ENCODE measurements at regions not wholly inside any gene's neighbourhood (a gene's known extent, or its start where the extent isn't known, plus 50 kb on each side); places are given as distances from the start of the nearest gene placed in this dataset.
"Not testable (repeated sequence)": the region's sequence is repeated elsewhere in the genome, so short reads cannot be mapped to it uniquely, and the experiment has no call there.

DNA sequence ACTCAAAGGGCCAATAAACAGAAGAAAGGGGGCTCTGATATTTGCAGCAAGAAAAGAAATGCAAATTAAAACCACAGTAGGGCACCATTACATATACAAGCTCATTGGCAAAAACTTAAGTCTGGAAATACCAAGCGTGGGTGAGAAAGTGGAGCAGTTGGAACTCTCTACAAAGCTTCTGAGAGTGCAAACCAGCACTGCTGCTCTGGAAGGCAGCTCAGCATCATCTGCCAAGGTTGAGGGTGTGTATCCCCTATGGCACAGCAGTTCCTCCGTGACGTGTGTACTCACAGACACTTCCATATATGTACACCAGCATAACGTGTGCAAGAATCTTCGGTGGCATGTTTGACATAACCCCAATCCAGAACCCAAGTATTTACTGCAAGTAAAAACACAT lies 271.0 kb upstream of the ATP10A start:
- no peaks in the 10 kb centered on the region for H3K9me3 Mint-ChIP-seq (ENCODE audit: low read depth)
- no peaks in the 10 kb centered on the region for H3K36me3 Mint-ChIP-seq
- H3K27me3 Mint-ChIP-seq: peaks cover 10% of the 10 kb centered on the region
- no peak overlapping the region for H3K4me3 Mint-ChIP-seq
- no peaks in the 10 kb centered on the region for H3K4me1 Mint-ChIP-seq
- DNase-seq: no peak
- CTCF ChIA-PET: no interaction called here
- no peak for ATAC-seq
- no peak overlapping the region for H3K27ac Mint-ChIP-seq

DNA sequence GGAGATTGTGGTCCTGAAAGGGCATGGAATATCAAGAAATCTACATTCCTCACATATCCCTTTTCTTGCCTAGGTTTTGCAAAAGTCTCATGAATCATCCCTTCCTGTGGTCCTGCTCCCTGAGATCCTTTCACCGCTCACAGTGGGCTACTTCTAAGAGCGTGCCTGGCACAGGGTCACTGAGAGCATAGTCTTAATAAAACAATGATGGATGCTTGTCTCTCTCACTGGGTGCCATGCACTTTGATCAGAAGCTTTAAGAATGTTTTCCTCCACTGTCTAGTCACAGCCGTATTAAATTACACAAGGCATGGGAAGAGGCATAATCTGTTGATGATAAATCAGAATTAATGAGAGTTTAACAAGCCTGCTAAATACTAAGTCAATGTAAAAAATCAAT lies 269.7 kb upstream of the ATP10A start:
- Mint-ChIP-seq H3K4me3 (no peak overlapping the region), H3K4me1 (no peaks in the 10 kb centered on the region), H3K36me3 (no peaks in the 10 kb centered on the region), H3K27ac (no peak overlapping the region), H3K9me3 (ENCODE audit: low read depth) (no peaks in the 10 kb centered on the region), H3K27me3 (peaks cover 10% of the 10 kb centered on the region)
- ATAC-seq: no peak
- CTCF ChIA-PET: no interaction called here
- DNase-seq: no peak

DNA sequence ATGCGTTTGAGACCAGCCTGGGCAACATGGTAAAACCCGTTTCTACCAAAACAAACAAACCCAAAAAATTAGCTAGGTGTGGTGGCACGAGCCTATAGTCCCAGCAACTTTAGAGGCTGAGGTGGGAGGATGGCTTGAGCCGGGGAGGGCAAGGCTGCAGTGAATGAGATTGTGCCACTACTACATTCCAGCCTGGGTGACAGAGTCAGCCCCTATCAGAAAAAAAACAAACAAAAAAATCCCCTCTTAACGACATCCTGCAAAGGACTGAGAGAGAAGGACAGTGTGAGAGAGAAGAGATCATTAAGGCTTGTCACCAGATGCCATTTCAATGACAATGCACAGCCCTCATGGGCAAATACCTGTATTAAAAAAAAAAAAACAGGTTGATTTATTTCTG lies 266.7 kb upstream of the ATP10A start:
- H3K4me1 Mint-ChIP-seq: no peaks in the 10 kb centered on the region
- no peak overlapping the region for H3K4me3 Mint-ChIP-seq
- H3K9me3 Mint-ChIP-seq (ENCODE audit: low read depth): no peaks in the 10 kb centered on the region
- H3K27me3 Mint-ChIP-seq: peaks cover 8% of the 10 kb centered on the region
- CTCF ChIA-PET: no interaction called here
- ATAC-seq (no peak), DNase-seq (no peak)
- H3K27ac Mint-ChIP-seq: no peak overlapping the region
- no peaks in the 10 kb centered on the region for H3K36me3 Mint-ChIP-seq

DNA sequence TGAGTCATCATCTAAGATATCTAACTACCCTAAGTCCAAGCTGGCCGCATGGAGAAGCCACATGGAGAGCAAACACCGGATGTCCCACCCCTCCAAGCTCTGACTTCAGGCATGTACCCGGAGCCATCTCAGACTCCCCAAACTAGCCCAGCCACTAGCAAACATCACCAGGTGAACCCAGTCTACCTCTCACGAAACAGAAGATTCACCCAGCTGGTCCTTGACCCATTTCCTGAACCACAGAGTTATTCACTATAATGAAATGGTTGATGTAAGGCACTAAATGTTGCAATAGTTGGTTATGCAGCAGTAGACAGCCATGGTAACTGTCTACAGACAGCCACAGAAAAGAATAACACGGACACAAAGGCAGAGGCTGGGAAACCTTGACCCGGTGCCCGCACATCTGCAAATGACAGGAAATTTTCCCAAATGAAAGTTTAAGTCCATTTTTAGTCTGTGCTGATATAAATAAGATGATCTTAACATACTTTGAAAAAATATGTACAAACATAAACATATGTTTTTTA lies 265.5 kb upstream of the ATP10A start:
- H3K27me3 Mint-ChIP-seq: peaks cover 8% of the 10 kb centered on the region
- no peak for ATAC-seq
- no peak overlapping the region for H3K27ac Mint-ChIP-seq
- no peaks in the 10 kb centered on the region for H3K4me1 Mint-ChIP-seq
- H3K4me3 Mint-ChIP-seq: no peak overlapping the region
- no peaks in the 10 kb centered on the region for H3K9me3 Mint-ChIP-seq (ENCODE audit: low read depth)
- no peaks in the 10 kb centered on the region for H3K36me3 Mint-ChIP-seq
- DNase-seq: no peak
- CTCF ChIA-PET: no interaction called here

DNA sequence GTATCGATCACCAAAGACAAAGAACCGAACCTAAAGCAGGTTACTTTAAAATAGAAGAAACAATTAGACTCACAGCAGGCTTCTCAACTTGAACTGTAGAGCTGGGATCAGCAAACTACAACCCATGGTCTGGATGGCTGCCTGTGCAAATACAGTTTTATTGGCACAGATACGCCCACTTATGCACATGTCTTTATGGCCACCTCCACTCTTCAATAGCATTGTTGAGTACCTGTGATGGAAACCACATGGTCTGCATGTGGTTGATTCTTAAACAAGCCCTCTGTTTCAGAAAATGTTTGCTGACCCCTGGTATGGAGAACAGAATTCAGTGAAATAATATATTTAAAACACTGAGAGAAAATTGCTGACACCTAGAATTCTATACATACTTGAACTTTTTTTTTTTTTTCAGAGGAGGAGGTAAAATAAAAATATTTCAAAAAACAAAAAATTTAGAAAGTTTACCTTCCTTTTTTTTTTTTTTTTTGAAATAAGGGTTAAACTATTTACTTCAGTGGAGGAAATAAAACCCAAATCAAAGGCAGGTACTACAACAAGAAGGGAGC lies 263.8 kb upstream of the ATP10A start:
- DNase-seq (no peak), ATAC-seq (no peak)
- CTCF ChIA-PET: no interaction called here
- no peaks in the 10 kb centered on the region for H3K4me1 Mint-ChIP-seq
- H3K27me3 Mint-ChIP-seq: peaks cover 5% of the 10 kb centered on the region
- no peak overlapping the region for H3K27ac Mint-ChIP-seq
- no peaks in the 10 kb centered on the region for H3K9me3 Mint-ChIP-seq (ENCODE audit: low read depth)
- H3K4me3 Mint-ChIP-seq: no peak overlapping the region
- H3K36me3 Mint-ChIP-seq: no peaks in the 10 kb centered on the region

DNA sequence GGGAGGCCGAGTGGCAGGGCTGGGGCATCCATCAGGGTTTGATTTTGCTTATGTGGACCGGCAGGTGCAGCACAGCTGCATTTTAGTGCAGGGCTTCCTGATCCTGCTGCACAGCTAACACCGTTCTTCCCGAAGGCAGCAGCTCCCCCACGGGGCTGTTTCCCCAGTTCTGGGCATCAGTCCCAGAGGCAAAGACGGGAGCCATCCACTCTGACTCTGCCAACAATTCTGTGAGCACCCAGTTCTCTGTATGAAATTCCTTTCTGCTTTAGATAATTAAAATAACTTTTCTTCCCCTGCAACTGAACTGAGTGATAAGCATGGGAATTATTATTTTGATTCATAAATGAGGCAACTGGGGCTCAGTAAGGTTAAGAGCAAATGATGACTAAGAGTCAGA lies 262.9 kb upstream of the ATP10A start:
- Mint-ChIP-seq H3K4me1 (no peaks in the 10 kb centered on the region), H3K27me3 (peaks cover 3% of the 10 kb centered on the region), H3K27ac (no peak overlapping the region), H3K9me3 (ENCODE audit: low read depth) (no peaks in the 10 kb centered on the region), H3K4me3 (no peak overlapping the region), H3K36me3 (no peaks in the 10 kb centered on the region)
- DNase-seq: no peak
- ATAC-seq: no peak
- CTCF ChIA-PET: no interaction called here

DNA sequence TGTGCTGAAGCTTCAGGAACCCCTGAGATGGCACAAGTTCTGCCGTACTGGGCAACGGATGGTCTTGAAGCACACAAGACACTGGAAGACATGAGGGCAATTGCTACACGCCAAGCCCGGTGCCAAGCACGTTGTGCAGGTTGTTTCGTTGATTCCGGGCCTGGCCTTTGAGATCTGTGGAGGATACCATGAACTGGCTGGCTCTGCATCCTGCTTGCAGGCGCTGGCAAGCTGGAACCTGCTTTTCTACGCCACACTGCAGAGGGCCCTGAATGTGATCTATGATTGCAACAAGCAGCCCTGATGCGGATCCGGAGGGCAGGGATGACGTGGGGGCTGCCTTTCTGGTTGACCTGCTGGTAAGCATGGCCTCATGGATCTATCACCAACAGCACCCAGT lies 262.5 kb upstream of the ATP10A start:
- CTCF ChIA-PET: no interaction called here
- ATAC-seq (no peak), DNase-seq (no peak)
- Mint-ChIP-seq H3K4me3 (no peak overlapping the region), H3K4me1 (no peaks in the 10 kb centered on the region), H3K27ac (no peak overlapping the region), H3K9me3 (ENCODE audit: low read depth) (no peaks in the 10 kb centered on the region), H3K36me3 (no peaks in the 10 kb centered on the region), H3K27me3 (peaks cover 3% of the 10 kb centered on the region)

DNA sequence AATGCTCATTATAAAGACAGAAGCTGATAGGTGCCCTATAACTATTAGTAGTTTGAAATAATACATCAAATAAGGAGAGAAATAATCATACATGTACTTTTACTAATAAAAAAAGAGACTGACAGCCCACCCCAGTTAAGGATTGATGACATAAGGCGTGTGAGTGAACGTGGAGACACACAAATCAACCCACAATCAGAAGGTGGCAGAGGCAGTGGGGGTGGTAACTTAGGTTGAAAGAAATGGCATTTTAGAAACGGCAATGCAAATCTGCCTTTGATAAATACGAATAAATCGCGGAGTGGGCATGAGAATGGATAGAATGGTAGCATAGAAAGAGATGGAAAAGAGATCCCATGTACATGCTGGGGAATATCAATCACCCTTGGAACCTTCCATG lies 256.2 kb upstream of the ATP10A start:
- no peak overlapping the region for H3K27ac Mint-ChIP-seq
- ATAC-seq (no peak), DNase-seq (no peak)
- no peak overlapping the region for H3K4me3 Mint-ChIP-seq
- no peaks in the 10 kb centered on the region for H3K9me3 Mint-ChIP-seq (ENCODE audit: low read depth)
- CTCF ChIA-PET: no interaction called here
- no peaks in the 10 kb centered on the region for H3K4me1 Mint-ChIP-seq
- H3K36me3 Mint-ChIP-seq: no peaks in the 10 kb centered on the region
- no peaks in the 10 kb centered on the region for H3K27me3 Mint-ChIP-seq

DNA sequence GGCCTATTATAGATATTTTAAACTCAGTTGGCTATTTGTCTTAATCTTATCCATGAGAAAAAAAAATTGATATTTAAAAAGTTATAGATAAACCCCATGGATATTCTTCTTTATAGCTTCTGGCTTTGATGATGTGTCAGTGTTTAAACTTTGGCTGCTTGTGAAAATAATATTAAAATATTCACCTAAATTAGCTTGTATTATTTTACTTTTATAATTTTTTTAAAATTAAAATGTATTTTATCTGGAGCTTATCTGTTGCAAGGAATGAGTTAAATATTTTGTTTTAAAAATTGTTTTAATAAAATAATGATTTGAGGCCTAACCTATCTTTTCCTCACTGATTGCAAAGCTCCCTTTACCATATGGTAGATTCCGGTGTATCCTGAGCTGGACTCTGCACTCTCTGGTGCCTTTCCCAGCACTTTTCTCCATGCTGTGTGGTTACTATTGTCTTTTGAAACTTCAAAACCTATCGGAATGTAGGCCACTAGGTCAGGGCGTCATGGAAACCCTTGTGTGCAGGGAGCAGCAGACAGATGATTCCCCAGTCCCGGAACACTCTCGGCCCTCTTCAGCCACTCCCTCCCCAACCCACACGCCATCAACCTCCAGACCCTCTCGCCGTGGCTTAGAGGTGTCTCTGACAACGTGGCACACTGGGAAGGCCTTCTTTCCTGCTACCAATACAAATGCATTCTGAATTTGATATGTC lies 252.3 kb upstream of the ATP10A start:
- H3K4me1 Mint-ChIP-seq: no peaks in the 10 kb centered on the region
- no peak for DNase-seq
- no peak for ATAC-seq
- no peaks in the 10 kb centered on the region for H3K27me3 Mint-ChIP-seq
- no peak overlapping the region for H3K27ac Mint-ChIP-seq
- H3K36me3 Mint-ChIP-seq: no peaks in the 10 kb centered on the region
- H3K4me3 Mint-ChIP-seq: no peak overlapping the region
- H3K9me3 Mint-ChIP-seq (ENCODE audit: low read depth): no peaks in the 10 kb centered on the region
- CTCF ChIA-PET: no interaction called here

DNA sequence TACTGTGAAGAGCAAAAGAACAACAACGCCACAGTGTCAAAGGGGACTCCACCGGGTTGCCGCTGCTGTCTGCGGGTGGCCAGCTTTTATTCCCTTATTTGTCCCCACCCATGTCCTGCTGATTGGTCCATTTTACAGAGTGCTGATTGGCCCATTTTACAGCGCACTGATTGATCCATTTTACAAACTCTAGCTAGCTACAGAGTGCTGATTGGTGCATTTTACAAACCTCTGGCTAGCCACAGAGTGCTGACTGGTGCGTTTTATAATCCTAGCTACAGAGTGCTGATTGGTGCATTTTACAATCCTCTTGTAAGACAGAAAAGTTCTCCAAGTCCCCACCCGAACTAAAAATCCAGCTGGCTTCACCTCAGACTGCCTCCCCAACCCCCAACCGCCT lies 251.0 kb upstream of the ATP10A start:
- H3K27ac Mint-ChIP-seq; ATAC-seq; DNase-seq; H3K36me3 Mint-ChIP-seq; H3K27me3 Mint-ChIP-seq; H3K4me1 Mint-ChIP-seq; H3K4me3 Mint-ChIP-seq; CTCF ChIA-PET; H3K9me3 Mint-ChIP-seq (ENCODE audit: low read depth): not testable (repeated sequence)

DNA sequence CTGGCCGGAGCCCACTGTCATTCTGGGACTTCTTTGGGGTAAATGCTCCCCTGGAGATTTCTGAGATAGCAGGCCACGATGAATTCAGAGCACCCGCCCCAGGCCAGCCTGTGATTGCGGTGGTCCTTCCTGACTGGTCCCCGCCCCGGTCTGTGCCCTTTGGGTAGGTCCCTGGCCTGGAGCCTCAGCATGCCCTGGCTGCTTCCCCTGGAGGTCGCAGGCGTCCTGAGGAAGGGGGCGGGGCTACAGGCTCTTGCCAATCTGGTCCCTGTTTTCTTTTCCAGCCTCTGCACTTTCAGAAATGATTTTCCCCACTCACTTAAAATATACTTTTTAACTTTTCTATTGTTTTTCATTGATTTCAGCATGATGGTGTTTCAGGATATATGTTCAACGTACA lies 250.2 kb upstream of the ATP10A start:
- CTCF ChIA-PET: no interaction called here
- Mint-ChIP-seq H3K4me1 (no peaks in the 10 kb centered on the region), H3K9me3 (ENCODE audit: low read depth) (no peaks in the 10 kb centered on the region), H3K36me3 (no peaks in the 10 kb centered on the region), H3K27me3 (no peaks in the 10 kb centered on the region), H3K27ac (no peak overlapping the region), H3K4me3 (no peak overlapping the region)
- no peak for DNase-seq
- ATAC-seq: no peak

DNA sequence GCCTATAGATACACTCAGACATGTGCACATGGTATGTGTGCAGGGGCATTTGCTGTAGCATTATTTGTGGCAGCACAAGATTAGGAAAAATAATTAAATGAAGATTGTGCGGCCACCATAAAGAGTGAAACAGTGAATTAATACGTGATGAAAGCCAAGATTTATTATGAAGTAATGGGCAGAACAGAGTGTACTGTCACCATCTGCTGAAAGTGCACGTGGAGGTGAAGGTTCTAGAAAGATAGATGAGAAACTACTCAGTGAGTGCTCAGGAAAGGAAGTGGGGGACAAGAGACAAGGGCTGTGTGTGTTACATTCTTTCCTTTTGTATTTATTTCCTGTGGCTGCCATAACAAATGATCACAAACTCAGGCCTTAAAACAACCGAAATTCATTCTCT lies 246.1 kb upstream of the ATP10A start:
- H3K27ac Mint-ChIP-seq: no peak overlapping the region
- DNase-seq (no peak), ATAC-seq (no peak)
- H3K4me1 Mint-ChIP-seq: no peaks in the 10 kb centered on the region
- H3K27me3 Mint-ChIP-seq: no peaks in the 10 kb centered on the region
- no peaks in the 10 kb centered on the region for H3K9me3 Mint-ChIP-seq (ENCODE audit: low read depth)
- H3K4me3 Mint-ChIP-seq: no peak overlapping the region
- CTCF ChIA-PET: no interaction called here
- no peaks in the 10 kb centered on the region for H3K36me3 Mint-ChIP-seq

DNA sequence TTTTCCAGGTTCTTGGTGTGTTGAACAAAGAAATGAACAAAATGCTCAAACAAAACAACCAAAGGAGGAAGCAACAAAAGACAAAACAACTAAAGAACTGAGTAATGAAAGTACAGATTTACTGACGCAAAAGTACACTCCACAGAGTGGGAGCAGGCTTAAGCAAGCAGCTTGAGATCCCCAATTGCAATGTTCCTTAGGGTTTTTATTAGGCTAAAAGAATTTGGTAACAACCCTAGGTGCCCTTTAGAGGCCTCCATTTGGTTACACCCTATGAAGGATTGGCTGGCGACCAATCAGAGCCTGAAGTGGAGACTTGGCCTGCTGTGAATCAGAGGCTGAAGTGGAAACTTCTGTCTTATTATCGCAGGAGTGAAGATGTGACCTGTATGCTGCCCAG lies 243.4 kb upstream of the ATP10A start:
- no peak overlapping the region for H3K27ac Mint-ChIP-seq
- DNase-seq: no peak
- no peak for ATAC-seq
- H3K9me3 Mint-ChIP-seq (ENCODE audit: low read depth): no peaks in the 10 kb centered on the region
- no peak overlapping the region for H3K4me3 Mint-ChIP-seq
- H3K36me3 Mint-ChIP-seq: no peaks in the 10 kb centered on the region
- H3K4me1 Mint-ChIP-seq: no peaks in the 10 kb centered on the region
- H3K27me3 Mint-ChIP-seq: no peaks in the 10 kb centered on the region
- CTCF ChIA-PET: no interaction called here

DNA sequence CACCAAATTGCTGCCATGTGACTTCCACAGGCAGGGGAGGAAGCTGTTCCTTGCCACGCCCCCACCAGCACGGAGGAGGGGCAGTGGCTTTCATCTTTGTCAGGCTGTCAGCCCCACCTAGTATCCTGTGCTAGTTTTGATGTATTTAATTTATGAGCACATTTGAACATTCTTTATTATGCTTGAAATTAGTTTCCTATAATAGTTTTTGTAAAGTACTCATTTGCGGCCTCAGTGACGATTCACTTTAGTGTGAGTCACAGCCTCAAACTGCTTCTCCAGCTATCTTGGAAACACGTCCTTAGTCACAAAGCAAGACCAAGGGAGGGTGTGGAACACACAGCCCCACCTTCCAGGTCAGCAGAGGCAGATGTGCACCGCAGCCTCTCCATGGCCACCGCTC lies 239.9 kb upstream of the ATP10A start:
- H3K36me3 Mint-ChIP-seq: no peaks in the 10 kb centered on the region

DNA sequence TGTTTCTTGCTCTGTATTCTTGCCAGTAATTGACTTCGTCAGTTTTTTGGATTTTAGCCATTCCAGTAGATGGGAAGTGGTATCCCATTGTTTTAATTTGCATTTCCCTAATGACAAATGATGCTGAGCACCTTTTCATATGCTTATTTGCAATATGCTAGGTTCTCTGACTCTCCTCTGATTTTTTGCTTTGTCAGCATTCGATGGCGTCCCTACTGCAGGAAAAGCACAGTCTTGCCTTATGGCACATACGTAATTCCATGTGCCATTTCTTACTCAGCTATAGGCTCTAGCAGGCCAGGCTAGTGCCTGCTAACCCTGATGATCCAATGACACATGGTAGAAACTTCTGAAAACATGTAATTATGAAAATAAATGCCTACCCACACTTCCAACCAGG lies 239.2 kb upstream of the ATP10A start:
- H3K4me1 Mint-ChIP-seq: no peaks in the 10 kb centered on the region
- H3K36me3 Mint-ChIP-seq: no peaks in the 10 kb centered on the region
- no peak for ATAC-seq
- CTCF ChIA-PET: no interaction called here
- DNase-seq: no peak
- H3K27ac Mint-ChIP-seq: no peak overlapping the region
- H3K27me3 Mint-ChIP-seq: no peaks in the 10 kb centered on the region
- H3K4me3 Mint-ChIP-seq: no peak overlapping the region
- no peaks in the 10 kb centered on the region for H3K9me3 Mint-ChIP-seq (ENCODE audit: low read depth)

More for the DNA sequence above, 239.9 kb upstream of the ATP10A start:
- DNase-seq (no peak), ATAC-seq (no peak)
- Mint-ChIP-seq H3K4me3 (no peak overlapping the region), H3K27me3 (no peaks in the 10 kb centered on the region), H3K27ac (no peak overlapping the region), H3K4me1 (no peaks in the 10 kb centered on the region), H3K9me3 (ENCODE audit: low read depth) (no peaks in the 10 kb centered on the region)
- CTCF ChIA-PET: no interaction called here
